A673 (cell line): ENCODE measurements at regions not wholly inside any gene's neighbourhood (a gene's known extent, or its start where the extent isn't known, plus 50 kb on each side); places are given as distances from the start of the nearest gene placed in this dataset.

Source experiments
- BruUV-seq: library from RNA; stranded (reverse); fragments of 400-500 nt; replicated peaks from 2 replicates; lab custom pipeline; 2021; lab: Mats Ljungman, UMichigan
- CTCF ChIA-PET: fragments of 300-600 bp; sonication (Branson Sonifier 250); formaldehyde crosslinking; loops from one replicate; lab custom pipeline; 2022; ENCODE audit warnings: antibody characterized with exemption; lab: Charles Lee
- POLR2A ChIA-PET: fragments of 300-600 bp; sonication (Branson Sonifier 250); formaldehyde crosslinking; loops from one replicate; lab custom pipeline; 2022; ENCODE audit warnings: antibody characterized with exemption; ENCODE audit not compliant: low non-redundant PET; lab: Charles Lee
- DNase-seq: peaks from one replicate; pipeline ENCODE4 v3.0.0-alpha.2; 2015; ENCODE audit warnings: low spot score
- H3K27ac ChIP-seq: fragments of 200-600 bp; sonication (generic); 2 replicates; pipeline ENCODE4 v1.5.1; 2016; ENCODE audit warnings: mixed run types, low read depth, mild to moderate bottlenecking, mixed read lengths, antibody characterized with exemption, low read length; ENCODE audit not compliant: poor library complexity, severe bottlenecking
- H3K27me3 ChIP-seq: fragments of 200-600 bp; sonication (generic); replicated peaks from 2 replicates; pipeline ENCODE4 v1.6.1; 2017; ENCODE audit warnings: mixed run types, low read depth, mild to moderate bottlenecking, mixed read lengths, antibody characterized with exemption, low read length; ENCODE audit not compliant: insufficient read depth, poor library complexity
- H3K36me3 ChIP-seq: fragments of 200-600 bp; sonication (generic); 2 replicates; pipeline ENCODE4 v1.6.1; 2016; ENCODE audit warnings: mixed run types, mild to moderate bottlenecking, mixed read lengths, antibody characterized with exemption, low read length; ENCODE audit not compliant: insufficient read depth, poor library complexity, severe bottlenecking
- H3K4me1 ChIP-seq: fragments of 200-600 bp; sonication (generic); 2 replicates; pipeline ENCODE4 v1.6.1; 2017; ENCODE audit warnings: mixed run types, mild to moderate bottlenecking, mixed read lengths, antibody characterized with exemption, low read length; ENCODE audit not compliant: insufficient read depth, poor library complexity, severe bottlenecking
- H3K4me3 ChIP-seq: fragments of 200-600 bp; sonication (generic); 2 replicates; pipeline ENCODE4 v1.5.1; 2016; ENCODE audit warnings: low read depth, mixed run types, mild to moderate bottlenecking, mixed read lengths, low read length; ENCODE audit not compliant: poor library complexity, severe bottlenecking
- H3K9me3 ChIP-seq: fragments of 200-600 bp; sonication (generic); 2 replicates; pipeline ENCODE4 v1.6.1; 2016; ENCODE audit warnings: mixed run types, low read depth, mild to moderate bottlenecking, mixed read lengths, antibody characterized with exemption, low read length; ENCODE audit not compliant: poor library complexity, severe bottlenecking
- CTCF ChIP-seq: fragments of 300-800, 200-600 bp; sonication (generic); conservative IDR thresholded peaks from 2 replicates; pipeline ENCODE4 v1.5.1; 2017; ENCODE audit warnings: low read depth, mild to moderate bottlenecking, antibody characterized with exemption, low read length, moderate library complexity, mixed read lengths
- EZH2 ChIP-seq: fragments of 200-600 bp; sonication (generic); IDR thresholded peaks from 2 replicates; pipeline ENCODE4 v1.6.1; 2017; ENCODE audit warnings: borderline replicate concordance, low read depth, mild to moderate bottlenecking, mixed read lengths, antibody characterized with exemption, low read length; ENCODE audit not compliant: poor library complexity, severe bottlenecking
- intact Hi-C: fragments of 100-400 bp; cut with micrococcal nuclease; formaldehyde crosslinking; loops from one replicate; pipeline ENCODE4 v1.10.0; 2022; ENCODE audit not compliant: unreplicated experiment

GRCh38 chr14:98345161-98345560, 926.8 kb downstream of the BCL11B start:
- ChIA-PET POLR2A (no interaction called here), CTCF (no interaction called here)
- TF ChIP-seq CTCF (no peak), EZH2 (no peak)
- Histone ChIP-seq H3K27ac (no peak overlapping the region), H3K4me3 (no peak overlapping the region), H3K27me3 (no peaks in the 10 kb centered on the region), H3K9me3 (no peaks in the 10 kb centered on the region), H3K4me1 (no peaks in the 10 kb centered on the region), H3K36me3 (no peaks in the 10 kb centered on the region)
- DNase-seq = no peak
- BruUV-seq = no TSS peak
- intact Hi-C loops = no loop called here

- H3K27ac ChIP-seq = no peak overlapping the region
- H3K9me3 ChIP-seq = no peaks in the 10 kb centered on the region
- TF ChIP-seq CTCF (no peak), EZH2 (no peak)
- no peak overlapping the region for H3K4me3 ChIP-seq
- H3K4me1 ChIP-seq = no peaks in the 10 kb centered on the region
- DNase-seq = no peak
- H3K27me3 ChIP-seq = no peaks in the 10 kb centered on the region
- POLR2A ChIA-PET = interaction anchor here (0.6 kb wide), 1 partner anchor 358 kb away, joined by 4 read pairs; no protein-coding TSS in a partner anchor
- CTCF ChIA-PET = no interaction called here
- no TSS peak for BruUV-seq
- no peaks in the 10 kb centered on the region for H3K36me3 ChIP-seq
- intact Hi-C loops = no loop called here
These were observed 924.3 kb downstream of the BCL11B start for GRCh38 chr14:98347686-98348085.

GRCh38 chr14:98348505-98348904, 923.5 kb downstream of the BCL11B start:
- no TSS peak for BruUV-seq
- no peaks in the 10 kb centered on the region for H3K9me3 ChIP-seq
- H3K27ac ChIP-seq = no peak overlapping the region
- intact Hi-C loops = no loop called here
- CTCF ChIA-PET = no interaction called here
- H3K36me3 ChIP-seq = no peaks in the 10 kb centered on the region
- TF ChIP-seq CTCF (no peak), EZH2 (no peak)
- POLR2A ChIA-PET = no interaction called here
- DNase-seq = no peak
- no peak overlapping the region for H3K4me3 ChIP-seq
- no peaks in the 10 kb centered on the region for H3K4me1 ChIP-seq
- no peaks in the 10 kb centered on the region for H3K27me3 ChIP-seq
